HG03342 (cell line): ENCODE measurements at regions not wholly inside any gene's neighbourhood (a gene's known extent, or its start where the extent isn't known, plus 50 kb on each side); places are given as distances from the start of the nearest gene placed in this dataset.
"Not testable (repeated sequence)": the region's sequence is repeated elsewhere in the genome, so short reads cannot be mapped to it uniquely, and the experiment has no call there.

Source experiments
- ATAC-seq: cut with Tn5 transposase; IDR thresholded peaks from one replicate; pipeline ENCODE4 v1.9.1; 2021; ENCODE audit warnings: mild to moderate bottlenecking, moderate library complexity; ENCODE audit not compliant: unreplicated experiment

GRCh38 chr14:62462988-62463387, 582.3 kb downstream of the KCNH5 start:
- ATAC-seq = no peak

DNA sequence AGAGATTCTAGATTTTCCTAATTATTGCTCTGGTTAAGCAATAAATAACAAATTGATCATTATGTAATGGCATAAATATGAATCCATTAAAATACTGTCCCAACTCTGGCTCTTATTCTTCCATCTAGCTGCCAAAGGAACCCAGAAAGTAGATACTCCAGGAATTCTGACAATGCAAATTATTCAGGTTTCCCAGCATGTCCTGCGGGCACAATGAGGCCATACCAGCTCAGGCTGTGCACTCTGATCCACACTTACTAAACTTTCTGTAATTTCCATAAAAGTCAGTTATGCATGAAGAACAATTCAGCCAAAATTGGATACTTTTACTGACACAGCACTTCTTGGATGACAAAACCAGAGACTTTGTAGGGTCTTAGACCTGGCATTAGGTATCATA, 576.3 kb downstream of the KCNH5 start:
- no peak for ATAC-seq

GRCh38 chr14:62470935-62471334, 574.3 kb downstream of the KCNH5 start:
- ATAC-seq = no peak

DNA sequence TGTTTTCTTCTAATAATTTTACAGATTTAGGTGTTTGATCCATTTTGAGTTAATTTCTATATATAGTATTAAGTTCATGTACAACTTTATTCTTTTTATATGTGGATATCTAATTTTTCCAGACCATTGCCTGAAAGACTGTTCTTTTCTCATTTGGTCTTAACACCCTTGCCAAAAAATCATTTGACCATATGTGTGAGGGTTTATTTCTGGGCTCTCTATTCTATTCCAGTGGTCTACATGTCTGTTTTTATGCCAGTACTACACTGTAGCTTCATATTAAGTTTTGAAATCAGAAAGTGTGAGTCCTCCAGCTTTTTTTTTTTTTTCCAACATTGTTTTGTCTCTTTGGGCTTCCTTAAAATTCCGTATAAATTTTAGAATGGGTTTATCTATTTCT, 554.1 kb downstream of the KCNH5 start:
- ATAC-seq = no peak

- ATAC-seq = no peak
Observed at GRCh38 chr14:62497708-62498107, 547.5 kb downstream of the KCNH5 start.

DNA sequence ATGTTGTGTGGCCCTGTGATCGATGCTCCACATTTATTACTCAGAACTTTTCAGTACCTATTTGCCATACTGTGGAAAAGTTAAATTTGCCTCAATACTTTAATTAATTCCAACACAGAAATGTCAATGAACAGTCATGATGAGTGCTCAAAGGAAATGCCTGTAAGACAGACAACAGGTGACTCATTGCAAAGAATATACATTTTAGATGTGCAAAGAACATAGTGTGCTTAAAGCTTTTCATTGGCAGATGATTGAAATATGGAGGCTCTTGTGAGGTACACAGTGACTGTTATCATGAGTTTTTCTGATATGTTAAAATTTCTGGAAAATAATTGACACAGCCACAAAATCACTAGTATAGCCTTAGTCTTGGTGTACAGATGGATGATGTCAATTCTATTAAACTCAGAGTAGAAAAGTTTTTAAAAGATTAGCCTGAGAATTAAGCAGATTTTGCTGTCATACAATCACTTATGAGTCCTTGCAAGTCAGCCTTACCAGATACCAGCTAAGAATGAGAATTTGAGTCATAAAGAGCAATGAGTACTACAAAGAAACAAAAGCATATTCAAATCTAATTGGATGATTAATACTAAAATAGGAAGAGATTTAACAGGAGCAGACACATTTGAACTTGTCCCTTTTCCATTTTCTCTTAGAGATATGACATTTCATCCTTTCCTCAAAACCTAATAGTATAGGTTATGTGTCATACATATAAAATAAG, 544.1 kb downstream of the KCNH5 start:
- no peak for ATAC-seq

GRCh38 chr14:62505045-62505444, 540.2 kb downstream of the KCNH5 start:
- no peak for ATAC-seq

DNA sequence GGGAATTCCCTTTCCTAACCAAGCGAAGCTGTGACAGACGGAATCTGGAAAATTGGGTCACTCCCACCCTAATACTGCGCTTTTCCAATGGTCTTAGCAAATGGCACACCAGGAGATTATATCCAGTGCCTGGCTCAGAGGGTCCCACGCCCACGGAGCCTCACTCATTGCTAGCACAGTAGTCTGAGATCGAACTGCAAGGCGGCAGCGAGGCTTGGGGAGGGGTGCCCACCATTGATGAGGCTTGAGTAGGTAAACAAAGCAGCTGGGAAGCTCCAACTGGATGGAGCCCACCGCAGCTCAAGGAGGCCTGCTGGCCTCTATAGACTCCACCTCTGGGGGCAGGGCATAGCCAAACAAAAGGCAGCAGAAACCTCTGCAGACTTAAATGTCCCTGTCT, 523.9 kb downstream of the KCNH5 start:
- not testable (repeated sequence) for ATAC-seq

DNA sequence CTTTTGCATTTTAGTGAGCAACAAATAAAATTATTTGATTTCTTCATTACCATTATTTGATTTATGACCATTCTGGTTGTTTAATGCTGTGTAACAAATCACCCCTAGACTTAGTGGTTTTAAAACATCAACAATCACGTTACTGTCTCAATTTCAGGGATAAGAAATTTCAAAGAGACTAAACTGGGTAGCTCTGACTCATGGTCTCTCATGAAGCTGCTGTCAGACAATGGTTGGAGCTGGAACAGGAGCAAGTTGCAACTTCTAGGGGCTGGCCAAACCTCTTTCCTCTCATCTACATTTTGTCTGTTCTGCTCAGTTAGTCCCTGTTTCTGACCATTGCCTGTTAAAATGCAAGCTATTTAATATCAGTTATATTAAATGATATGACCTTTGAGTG, 517.0 kb downstream of the KCNH5 start:
- ATAC-seq = no peak

DNA sequence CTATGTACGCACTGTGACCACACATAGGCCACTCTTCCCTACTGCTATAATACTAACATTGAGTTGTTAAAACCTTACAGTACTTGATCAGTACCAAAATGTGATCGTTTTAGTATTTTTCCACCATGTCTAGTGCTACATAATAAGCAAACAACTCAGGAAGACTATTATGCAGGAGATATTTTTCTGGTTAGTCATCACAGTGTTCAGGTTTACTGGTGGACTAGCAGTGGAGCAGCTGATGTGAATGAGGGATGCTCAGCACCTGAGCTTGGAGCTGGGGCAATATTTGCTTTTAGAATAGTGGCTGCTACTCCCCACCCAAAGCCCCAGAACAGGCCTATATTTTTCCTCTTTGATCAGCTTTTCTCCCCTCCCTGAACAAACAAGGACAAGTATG, 513.1 kb downstream of the KCNH5 start:
- ATAC-seq = no peak

DNA sequence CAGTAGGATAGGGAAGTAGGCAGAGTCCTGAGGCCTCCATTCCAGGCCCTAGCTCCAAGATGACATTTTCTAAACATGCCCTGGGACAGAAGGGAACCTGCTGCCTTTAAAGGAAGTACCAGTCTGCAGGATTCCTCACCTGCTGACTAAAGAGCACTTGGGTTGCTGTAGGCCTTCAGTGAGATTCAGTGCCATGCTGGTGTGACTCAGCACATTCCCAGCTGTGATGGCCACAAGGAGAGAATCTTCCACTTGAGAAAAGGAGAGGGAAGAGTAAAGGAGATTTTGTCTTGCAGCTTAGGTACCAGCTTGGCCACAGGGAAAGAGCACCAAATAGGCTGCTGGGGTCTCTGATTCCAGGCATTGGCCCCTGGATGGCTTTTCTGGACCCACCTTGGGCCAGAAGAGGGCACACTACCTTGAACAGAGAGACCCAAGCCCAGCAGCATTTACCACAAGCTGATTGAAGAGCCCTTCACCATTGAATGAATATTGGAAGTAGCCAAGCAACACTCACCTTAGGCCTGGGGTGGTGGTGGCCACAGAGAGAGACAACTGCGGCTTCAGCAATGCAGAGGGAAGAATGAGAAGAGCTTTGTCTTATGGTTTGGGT, 498.3 kb downstream of the KCNH5 start:
- no peak for ATAC-seq

DNA sequence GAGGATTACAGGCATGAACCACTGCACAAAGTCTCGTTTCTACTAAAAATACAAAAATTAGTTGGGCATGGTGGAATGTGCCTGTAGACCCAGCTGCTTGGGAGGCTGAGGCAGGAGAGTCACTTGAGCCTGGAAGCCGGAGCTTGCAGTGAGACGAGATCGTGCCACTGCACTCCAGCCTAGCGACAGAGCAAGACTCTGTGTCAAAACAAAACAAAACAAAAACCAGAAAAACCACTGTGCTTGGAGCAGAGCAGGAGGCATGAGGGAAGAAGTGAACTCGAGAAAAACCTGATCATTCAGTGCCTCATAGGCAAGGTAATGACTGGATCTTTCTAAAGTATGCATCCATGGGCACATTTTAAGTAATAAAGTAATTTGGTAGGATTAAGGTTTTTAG, 487.8 kb downstream of the KCNH5 start:
- ATAC-seq = no peak

DNA sequence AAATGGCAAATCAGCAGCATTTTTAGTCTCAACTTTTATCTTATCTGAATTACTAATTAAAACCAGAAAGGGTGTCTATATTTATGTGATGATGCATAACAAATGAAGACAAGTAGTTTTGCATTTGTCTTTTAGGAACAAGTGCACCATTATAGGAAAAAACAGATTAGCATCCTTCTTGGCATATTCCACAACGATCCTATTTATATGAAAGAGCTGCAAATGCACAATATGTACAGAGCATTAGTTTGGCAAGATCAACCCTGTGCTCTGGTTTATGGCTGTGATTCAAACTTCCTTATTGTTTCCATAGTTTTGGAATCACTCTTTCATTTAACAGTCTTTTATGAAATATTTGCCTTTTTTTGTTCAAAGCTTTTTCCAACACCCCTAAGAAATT, 486.8 kb downstream of the KCNH5 start:
- ATAC-seq = no peak

- ATAC-seq = no peak
Observed at GRCh38 chr14:62585247-62585646, 460.0 kb downstream of the KCNH5 start.

DNA sequence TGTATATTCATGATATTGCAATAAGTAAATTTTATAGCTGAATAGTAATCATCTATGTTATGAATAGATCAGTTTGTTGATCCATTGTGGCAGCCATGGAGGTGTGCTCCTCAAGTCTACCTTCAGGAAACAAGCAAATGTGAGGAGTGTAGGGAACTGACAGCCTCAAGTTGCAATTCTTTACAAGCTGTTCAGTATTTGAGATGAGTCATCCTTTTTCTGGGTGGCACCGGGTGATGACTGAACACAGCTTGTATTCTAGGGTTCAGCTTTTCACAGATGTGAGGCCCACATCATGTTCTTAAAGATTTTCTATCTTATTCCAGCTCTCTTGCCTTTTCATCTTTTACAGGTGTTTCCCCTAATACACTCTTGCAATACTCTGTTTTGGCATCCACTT, 452.4 kb downstream of the KCNH5 start:
- ATAC-seq = no peak

GRCh38 chr14:62597143-62597542, 448.1 kb downstream of the KCNH5 start:
- ATAC-seq = no peak

GRCh38 chr14:62599616-62600385, 445.5 kb downstream of the KCNH5 start:
- no peak for ATAC-seq

DNA sequence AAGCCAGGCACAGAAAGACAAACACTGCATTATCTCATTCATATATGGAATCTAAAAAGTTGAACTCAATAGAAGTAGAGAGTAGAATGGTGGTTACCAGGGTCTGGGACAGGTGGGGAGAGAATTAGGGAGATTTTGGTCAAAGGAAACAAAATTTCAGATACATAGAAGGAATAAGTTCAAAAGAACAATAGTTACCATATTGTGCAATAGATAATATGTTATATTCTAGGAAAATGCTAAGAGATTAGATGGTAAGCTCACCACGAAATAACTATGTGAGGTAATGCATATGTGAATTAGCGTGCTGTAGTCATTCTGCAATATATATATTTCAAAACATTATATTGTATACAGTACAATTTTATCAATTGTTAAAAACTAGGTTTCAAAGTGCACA, 442.5 kb downstream of the KCNH5 start:
- ATAC-seq = no peak

- no peak for ATAC-seq
Observed at GRCh38 chr14:62604524-62604923, 440.7 kb downstream of the KCNH5 start.

GRCh38 chr14:62614122-62614521, 431.1 kb downstream of the KCNH5 start:
- ATAC-seq = no peak

GRCh38 chr14:62616668-62617067, 428.6 kb downstream of the KCNH5 start:
- ATAC-seq = no peak

GRCh38 chr14:62626416-62626815, 418.8 kb downstream of the KCNH5 start:
- no peak for ATAC-seq
